Panc1 (cell line): ENCODE measurements at regions not wholly inside any gene's neighbourhood (a gene's known extent, or its start where the extent isn't known, plus 50 kb on each side); places are given as distances from the start of the nearest gene placed in this dataset.

Experiments used
- ATAC-seq: fragments of 200-7000 bp; cut with Tn5 transposase; 2 replicates; pipeline ENCODE4 v1.9.1; 2020; ENCODE audit warnings: mild to moderate bottlenecking, moderate library complexity
- BruUV-seq: library from RNA; stranded (reverse); fragments of 400-500 nt; replicated peaks from 2 replicates; lab custom pipeline; 2021; lab: Mats Ljungman, UMichigan
- CTCF ChIA-PET: fragments of 300-600 bp; sonication (Branson Sonifier 250); formaldehyde crosslinking; loops from one replicate; lab custom pipeline; 2022; ENCODE audit warnings: antibody characterized with exemption; lab: Charles Lee
- POLR2A ChIA-PET: fragments of 300-600 bp; sonication (Branson Sonifier 250); formaldehyde crosslinking; loops from one replicate; lab custom pipeline; 2022; ENCODE audit warnings: antibody characterized with exemption; lab: Charles Lee
- DNase-seq: peaks from one replicate; pipeline ENCODE4 v3.0.0-alpha.2; 2010; ENCODE audit warnings: low read depth, low spot score
- H3K27ac ChIP-seq: 2 replicates; pipeline ENCODE4 v1.5.1; 2011; ENCODE audit warnings: mild to moderate bottlenecking, low read length, inconsistent platforms
- H3K27me3 ChIP-seq: fragments of 200-500 bp; sonication (Bioruptor generic); 2 replicates; pipeline ENCODE4 v1.6.0; 2014; ENCODE audit warnings: low read length, inconsistent platforms; ENCODE audit not compliant: control insufficient read depth, insufficient read depth
- H3K36me3 ChIP-seq: fragments of 200-500 bp; sonication (Bioruptor generic); 2 replicates; pipeline ENCODE4 v1.5.1; 2014; ENCODE audit warnings: inconsistent platforms, mild to moderate bottlenecking, low read length, moderate library complexity; ENCODE audit not compliant: control insufficient read depth, insufficient read depth
- H3K4me1 ChIP-seq: 2 replicates; pipeline ENCODE4 v1.5.1; 2011; ENCODE audit warnings: inconsistent platforms, mild to moderate bottlenecking, low read length, moderate library complexity; ENCODE audit not compliant: control insufficient read depth, insufficient read depth
- H3K4me3 ChIP-seq, 2 experiments: 2 replicates each; pipeline ENCODE4 v1.5.1; 2011 to 2012; ENCODE audit warnings: low read depth in 2 of 2, low read length in 2 of 2, mild to moderate bottlenecking in 2 of 2, inconsistent platforms in 1 of 2, moderate library complexity in 1 of 2
- H3K9me3 ChIP-seq: fragments of 200-500 bp; sonication (Bioruptor generic); 2 replicates; pipeline ENCODE4 v1.5.1; 2014; ENCODE audit warnings: low read depth, mild to moderate bottlenecking, inconsistent platforms, low read length, moderate library complexity; ENCODE audit not compliant: control insufficient read depth, insufficient read depth
- CTCF ChIP-seq: fragments of 450-650 bp; IDR thresholded peaks from 2 replicates; pipeline ENCODE4 v1.5.1; 2017; ENCODE audit warnings: mild to moderate bottlenecking
- POLR2AphosphoS5 ChIP-seq: IDR thresholded peaks from 2 replicates; pipeline ENCODE4 v1.6.1; 2012; ENCODE audit warnings: mild to moderate bottlenecking, low read depth, low read length, moderate library complexity
- REST ChIP-seq, 2 experiments: IDR thresholded peaks; 2 replicates each; pipeline ENCODE4 v1.6.1; 2011 to 2012; ENCODE audit warnings: low read depth in 2 of 2, control low read depth in 1 of 2, low read length in 1 of 2, mild to moderate bottlenecking in 1 of 2, moderate library complexity in 1 of 2; ENCODE audit not compliant: insufficient read depth in 1 of 2
- SIN3A ChIP-seq: IDR thresholded peaks from 2 replicates; pipeline ENCODE4 v1.6.1; 2012; ENCODE audit warnings: low read depth, mild to moderate bottlenecking, low read length, moderate library complexity, borderline replicate concordance; ENCODE audit not compliant: insufficient read depth
- TCF7L2 ChIP-seq: IDR thresholded peaks from 2 replicates; pipeline ENCODE4 v1.6.1; 2011; ENCODE audit warnings: mild to moderate bottlenecking, low read depth, low read length, inconsistent platforms
- in situ Hi-C: cut with HindIII; loops from 2 replicates; pipeline ENCODE4 v1.10.0; 2016; ENCODE audit warnings: low sequenced_read_pairs, low pct_unique_long_range_greater_than_20kb
- intact Hi-C: fragments of 100-400 bp; cut with micrococcal nuclease; formaldehyde crosslinking; loops from one replicate; pipeline ENCODE4 v1.10.0; 2022; ENCODE audit not compliant: unreplicated experiment

DNA sequence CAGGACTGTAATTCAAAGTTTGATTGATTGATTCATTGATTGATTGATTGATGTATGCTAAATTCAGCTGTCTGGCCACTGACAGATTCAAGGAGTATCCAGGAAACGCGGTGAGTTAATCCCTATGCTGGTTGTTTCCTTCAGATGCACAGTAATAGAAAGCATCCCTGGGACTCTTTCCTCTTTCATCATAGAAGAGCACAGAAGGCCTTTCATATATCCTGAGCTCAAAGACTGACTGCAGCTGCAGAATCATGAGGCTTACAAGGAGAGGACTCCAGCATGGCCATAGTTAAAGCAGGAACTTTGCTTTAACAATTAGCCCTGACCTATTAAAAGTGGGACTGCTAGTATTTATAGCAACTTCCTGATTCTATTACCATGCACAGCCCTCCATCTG is 187.7 kb upstream of the TMTC1 start:
- Histone ChIP-seq H3K4me1 (no peaks in the 10 kb centered on the region), H3K4me3 (no peak overlapping the region), H3K36me3 (no peaks in the 10 kb centered on the region), H3K27ac (no peak overlapping the region), H3K27me3 (no peaks in the 10 kb centered on the region), H3K9me3 (no peaks in the 10 kb centered on the region)
- POLR2A ChIA-PET: interaction anchor here (0.6 kb wide), 1 partner anchor 375 kb away, joined by 4 read pairs; no protein-coding TSS in a partner anchor
- no peak for DNase-seq
- intact Hi-C loops: no loop called here
- CTCF ChIA-PET: no interaction called here
- TF ChIP-seq POLR2AphosphoS5 (no peak), TCF7L2 (no peak), CTCF (no peak), REST (IDR thresholded peaks at IDR 0.05; ENCODE audit: insufficient read depth in 1 of 2, low read depth in 2 of 2, low read length in 1 of 2) (no peak), SIN3A (no peak)
- in situ Hi-C loops: no loop called here
- BruUV-seq: no TSS peak
- no peak for ATAC-seq

DNA sequence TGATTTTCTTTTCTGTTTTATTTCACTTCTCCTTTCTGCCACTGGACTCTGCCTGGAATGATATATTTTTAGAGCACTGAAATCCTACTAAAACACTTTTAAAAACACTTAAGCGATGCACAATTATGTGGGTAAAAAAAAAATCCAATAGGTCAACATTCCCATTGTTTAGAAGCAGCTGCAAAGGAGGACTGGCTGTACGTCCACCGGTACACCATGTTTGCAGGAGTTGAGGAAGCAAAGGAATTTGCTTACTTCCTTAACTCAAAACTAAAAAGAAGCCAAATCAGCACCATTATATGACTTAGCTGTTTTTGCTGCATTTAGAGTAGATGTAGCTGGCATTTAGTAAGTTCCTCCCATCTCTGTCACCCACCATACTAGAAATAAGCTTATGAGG is 186.8 kb upstream of the TMTC1 start:
- no peak for DNase-seq
- ChIA-PET CTCF (no interaction called here), POLR2A (no interaction called here)
- H3K27me3 ChIP-seq: no peaks in the 10 kb centered on the region
- in situ Hi-C loops (no loop called here), intact Hi-C loops (no loop called here)
- no peak overlapping the region for H3K27ac ChIP-seq
- no peak overlapping the region for H3K4me3 ChIP-seq
- H3K36me3 ChIP-seq: no peaks in the 10 kb centered on the region
- no peaks in the 10 kb centered on the region for H3K9me3 ChIP-seq
- TF ChIP-seq TCF7L2 (no peak), REST (IDR thresholded peaks at IDR 0.05; ENCODE audit: insufficient read depth in 1 of 2, low read depth in 2 of 2, low read length in 1 of 2) (no peak), CTCF (no peak), SIN3A (no peak), POLR2AphosphoS5 (no peak)
- no TSS peak for BruUV-seq
- no peak for ATAC-seq
- H3K4me1 ChIP-seq: no peaks in the 10 kb centered on the region
